ENCODE measurements at regions not wholly inside any gene's neighbourhood (a gene's known extent, or its start where the extent isn't known, plus 50 kb on each side); places are given as distances from the start of the nearest gene placed in this dataset.
"Not testable (repeated sequence)": the region's sequence is repeated elsewhere in the genome, so short reads cannot be mapped to it uniquely, and the experiment has no call there.

- DNase-seq = peak; percentile 8
These were observed 114.5 kb upstream of the PLGLB2 start for GRCh38 chr2:87633287-87633963.

DNA sequence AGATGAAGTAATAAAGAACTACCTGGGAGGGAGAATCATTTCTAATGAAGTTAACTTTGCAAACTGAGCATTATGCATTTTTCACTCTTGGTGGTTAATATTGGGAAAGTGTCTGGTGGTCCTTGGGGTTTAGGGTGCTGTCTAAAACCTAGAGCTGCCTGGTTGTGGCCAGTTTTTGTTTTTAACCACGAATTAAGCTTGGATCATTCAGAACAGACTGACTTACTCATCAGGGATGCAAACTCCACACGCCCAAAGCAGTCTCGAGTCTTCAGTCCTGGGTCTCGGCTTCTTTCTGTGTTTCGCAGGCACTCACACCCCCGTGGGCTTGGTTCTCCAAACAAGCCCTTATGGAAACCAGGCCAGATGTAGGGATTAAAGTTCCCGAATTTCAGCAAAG lies 113.8 kb upstream of the PLGLB2 start:
- peak; percentile 40 for DNase-seq

- DNase-seq = peak; percentile 18
These were observed 112.8 kb upstream of the PLGLB2 start for GRCh38 chr2:87634971-87635650.

GRCh38 chr2:87636246-87636645 lies 111.6 kb upstream of the PLGLB2 start:
- DNase-seq = not testable (repeated sequence)

DNA sequence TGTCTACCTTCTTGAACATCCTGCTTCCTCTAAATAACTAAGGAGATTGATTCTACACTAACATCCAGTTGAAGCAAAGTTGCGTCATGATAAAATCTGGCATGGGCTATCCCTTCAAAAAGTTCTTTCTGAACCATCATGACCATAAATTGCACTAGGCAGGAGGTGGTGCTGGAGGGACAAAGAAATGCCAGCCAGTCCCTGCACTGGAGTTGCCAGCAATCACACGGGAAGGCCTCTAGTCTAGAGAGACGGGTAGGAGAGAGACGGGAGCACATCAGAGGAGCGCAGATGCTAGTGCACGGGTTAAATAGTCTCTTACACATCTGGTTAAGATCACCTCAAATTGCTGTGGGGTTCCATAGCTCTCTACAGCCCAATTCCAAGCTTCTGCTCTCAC lies 111.2 kb upstream of the PLGLB2 start:
- DNase-seq = not testable (repeated sequence)

DNA sequence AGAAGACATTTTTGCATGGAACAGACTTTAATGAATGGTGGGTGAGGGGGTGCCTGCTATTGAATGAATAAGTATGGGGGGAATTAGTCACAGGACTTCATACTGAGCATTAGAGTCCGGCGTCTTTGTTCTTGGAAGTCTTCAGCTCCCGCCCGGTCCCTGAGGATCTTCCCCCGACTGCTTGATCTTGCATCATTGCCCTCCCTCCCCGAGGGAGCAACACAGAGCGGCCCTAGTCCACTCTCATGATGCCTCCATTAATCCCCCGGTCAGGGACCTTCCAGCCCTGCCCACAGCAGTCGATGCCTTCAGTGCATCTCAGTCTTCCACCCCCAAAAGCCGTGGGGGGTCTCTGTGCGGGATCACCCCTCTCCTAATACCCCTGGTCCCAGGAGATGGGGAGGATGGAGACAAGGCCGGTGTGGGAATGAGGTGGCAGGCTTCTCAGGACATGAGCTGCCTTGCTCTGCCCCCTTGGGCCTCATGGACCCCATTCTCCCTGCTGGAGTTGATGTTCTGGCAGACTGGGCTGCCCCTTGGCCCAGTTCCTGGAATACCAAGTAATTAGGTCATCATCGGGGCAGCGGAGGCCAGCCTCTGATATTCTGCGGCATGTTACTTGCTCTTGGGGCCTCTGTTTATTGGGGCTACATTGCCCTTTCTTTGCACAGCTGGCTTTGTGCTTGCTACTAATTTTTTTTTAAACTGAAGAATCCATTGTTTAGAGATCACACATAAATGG lies 110.5 kb upstream of the PLGLB2 start:
- not testable (repeated sequence) for DNase-seq

DNA sequence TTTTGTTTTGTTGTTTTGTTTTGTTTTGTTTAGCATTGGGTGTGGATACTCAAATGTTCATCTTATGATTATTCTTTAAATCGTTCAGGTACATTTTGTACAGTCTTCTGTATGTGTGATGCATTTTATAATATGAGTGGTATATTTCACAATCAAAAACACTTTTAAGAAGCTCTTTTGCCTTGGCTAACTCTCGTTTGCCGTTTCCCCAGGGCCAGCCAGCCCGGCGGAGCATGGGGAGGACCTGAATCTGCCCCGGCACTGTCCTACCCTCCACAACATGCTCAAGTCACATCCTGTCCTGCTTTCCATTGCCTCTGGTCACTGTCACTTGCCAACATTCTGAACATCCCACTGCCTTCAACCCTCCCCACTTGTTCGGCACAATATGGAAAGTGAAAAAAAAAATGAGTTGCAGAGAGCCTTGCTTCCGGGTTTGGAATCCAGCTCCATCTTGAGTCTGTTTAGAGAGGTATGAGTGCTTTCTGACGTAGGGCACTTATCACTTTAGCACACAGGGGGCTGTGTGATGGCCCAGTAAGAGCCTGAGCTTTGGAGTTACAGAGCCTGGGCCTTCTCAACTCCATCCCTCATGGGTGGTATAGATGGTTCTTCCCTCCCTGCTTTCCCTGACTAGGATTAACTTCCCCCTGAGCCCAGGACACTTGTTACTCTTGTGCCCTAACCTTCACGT lies 109.6 kb upstream of the PLGLB2 start:
- DNase-seq = not testable (repeated sequence)

GRCh38 chr2:87638872-87639271 lies 109.0 kb upstream of the PLGLB2 start:
- not testable (repeated sequence) for DNase-seq

GRCh38 chr2:87639801-87640440 lies 108.0 kb upstream of the PLGLB2 start:
- DNase-seq = not testable (repeated sequence)

DNA sequence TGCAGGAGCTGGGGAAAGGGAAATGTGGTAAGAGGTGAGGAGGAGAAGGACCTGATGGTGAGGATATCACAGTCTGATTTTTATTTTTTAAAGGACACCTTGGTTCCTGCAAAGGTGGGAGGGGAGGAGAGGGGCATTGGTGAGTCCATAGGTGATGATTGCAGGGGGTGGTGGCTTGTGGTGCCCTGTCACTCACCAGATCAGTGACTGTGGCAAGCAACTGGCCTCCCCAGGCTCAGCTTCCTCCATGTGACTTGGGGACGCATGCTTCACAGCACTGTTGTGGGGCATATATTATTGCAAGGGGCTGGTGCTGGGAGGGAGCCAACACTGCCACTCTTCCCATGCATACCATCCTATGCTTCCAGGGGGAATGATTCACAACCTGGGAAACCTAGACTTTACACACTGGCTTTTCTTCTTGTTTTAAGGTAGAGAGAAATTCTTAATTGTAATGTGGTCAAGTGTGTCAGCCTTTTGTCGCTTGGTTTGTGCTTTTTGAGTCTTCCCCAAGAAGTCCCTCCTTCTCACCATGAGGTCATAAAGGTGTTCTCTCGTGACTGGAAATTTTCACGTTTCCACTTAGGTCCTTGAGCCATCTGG lies 106.8 kb upstream of the PLGLB2 start:
- not testable (repeated sequence) for DNase-seq

DNA sequence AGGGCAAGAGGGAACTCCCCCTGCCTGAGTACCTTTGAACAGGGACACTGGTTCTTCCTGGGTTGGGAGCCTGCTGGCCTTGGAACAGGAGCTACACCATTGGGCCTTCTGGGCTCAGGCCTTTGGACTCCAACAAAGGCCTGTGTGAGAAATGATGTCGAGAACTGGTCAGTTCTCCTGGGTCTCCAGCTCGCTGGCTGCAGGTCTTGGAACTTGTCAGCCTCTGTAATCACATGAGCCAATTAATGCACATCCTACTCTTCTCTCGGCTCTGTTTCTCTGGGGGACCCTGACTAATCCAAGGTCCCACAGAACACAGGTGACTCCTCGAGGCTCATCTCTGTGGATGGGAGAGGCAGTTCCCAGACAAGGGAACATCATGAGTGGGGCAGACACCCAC lies 104.7 kb upstream of the PLGLB2 start:
- not testable (repeated sequence) for DNase-seq

GRCh38 chr2:87647737-87648498 lies 100.0 kb upstream of the PLGLB2 start:
- DNase-seq = not testable (repeated sequence)

DNA sequence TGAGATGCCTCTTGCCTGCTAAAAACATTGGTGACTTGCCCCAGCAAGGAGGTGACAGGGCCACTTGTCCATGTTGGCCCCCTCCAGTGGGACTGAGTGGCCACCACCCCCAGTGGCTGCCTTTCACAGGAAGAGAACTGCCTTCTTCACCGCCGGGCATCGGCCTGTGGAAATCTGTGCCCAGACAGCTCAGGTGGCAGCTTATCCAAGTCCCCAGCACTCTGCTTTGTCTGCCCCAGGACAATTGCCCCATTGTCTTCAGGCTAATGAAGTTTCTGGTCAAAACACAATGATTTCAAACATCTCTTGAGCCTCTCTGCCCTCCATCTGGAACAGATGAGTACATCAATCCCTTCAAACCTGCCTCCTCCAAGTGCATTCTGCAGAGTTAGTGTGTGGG lies 99.1 kb upstream of the PLGLB2 start:
- not testable (repeated sequence) for DNase-seq

- not testable (repeated sequence) for DNase-seq
These were observed 98.0 kb upstream of the PLGLB2 start for GRCh38 chr2:87649871-87650270.

- not testable (repeated sequence) for DNase-seq
These were observed 97.0 kb upstream of the PLGLB2 start for GRCh38 chr2:87650837-87651236.

GRCh38 chr2:87651589-87651988 lies 96.3 kb upstream of the PLGLB2 start:
- DNase-seq = not testable (repeated sequence)

DNA sequence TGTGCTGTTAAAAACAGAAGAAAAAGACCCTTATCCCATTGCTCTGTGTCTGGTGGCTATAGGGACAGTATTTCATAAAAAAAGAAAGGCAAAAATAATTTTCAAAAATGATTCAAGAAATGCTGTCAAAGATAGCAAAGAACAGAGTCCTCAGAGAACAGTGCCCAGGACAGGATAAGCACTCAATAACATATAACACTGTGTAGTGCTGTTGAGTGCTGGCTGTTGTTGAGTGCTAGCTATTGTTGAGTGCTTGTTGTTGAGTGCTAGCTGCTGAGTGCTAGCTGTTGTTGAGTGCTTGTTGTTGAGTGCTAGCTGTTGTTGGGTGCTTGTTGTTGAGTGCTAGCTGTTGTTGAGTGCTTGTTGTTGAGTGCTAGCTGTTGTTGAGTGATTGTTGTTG lies 94.5 kb upstream of the PLGLB2 start:
- DNase-seq = not testable (repeated sequence)

- not testable (repeated sequence) for DNase-seq
These were observed 93.6 kb upstream of the PLGLB2 start for GRCh38 chr2:87654136-87654814.

GRCh38 chr2:87657915-87658314 lies 90.0 kb upstream of the PLGLB2 start:
- not testable (repeated sequence) for DNase-seq

DNA sequence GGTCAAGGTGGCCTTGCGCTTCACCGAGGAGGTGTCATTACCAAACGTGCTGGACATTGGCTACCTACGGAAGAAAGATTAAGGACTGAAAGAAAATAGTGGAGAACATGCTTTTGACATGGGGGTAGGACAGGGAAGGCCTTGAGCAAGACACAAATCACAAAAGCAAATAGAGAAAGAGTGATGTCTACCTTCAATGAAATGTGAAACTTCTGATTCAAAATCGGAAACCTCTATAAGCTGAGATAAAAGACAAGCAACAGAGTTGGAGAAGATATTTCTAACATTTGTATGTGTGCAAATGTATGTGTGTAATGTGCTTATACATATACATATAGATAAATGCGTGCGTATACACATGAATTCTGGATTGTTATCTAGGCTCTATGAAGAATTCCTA lies 89.5 kb upstream of the PLGLB2 start:
- DNase-seq = not testable (repeated sequence)

DNA sequence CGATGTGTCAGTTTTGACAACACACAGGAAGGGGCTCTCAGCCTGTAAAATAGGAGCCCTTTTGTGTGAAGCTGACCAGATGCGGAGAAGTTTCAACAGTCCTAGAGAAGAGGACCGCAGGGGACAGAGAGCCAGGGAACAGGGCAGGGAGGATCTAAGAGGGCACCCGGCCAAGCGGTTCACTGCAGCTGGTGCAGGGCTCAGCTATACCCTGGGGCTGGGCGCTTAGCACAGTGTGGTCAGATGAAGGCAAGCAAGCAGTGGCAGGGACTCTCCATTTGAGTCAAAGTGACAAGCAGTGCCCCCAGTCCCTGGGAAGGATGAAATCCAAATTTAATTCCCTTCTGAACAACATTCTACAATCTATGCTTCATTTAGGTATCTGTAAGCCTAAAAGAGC lies 88.9 kb upstream of the PLGLB2 start:
- DNase-seq = not testable (repeated sequence)
